ENCODE measurements at regions not wholly inside any gene's neighbourhood (a gene's known extent, or its start where the extent isn't known, plus 50 kb on each side); places are given as distances from the start of the nearest gene placed in this dataset.

DNA sequence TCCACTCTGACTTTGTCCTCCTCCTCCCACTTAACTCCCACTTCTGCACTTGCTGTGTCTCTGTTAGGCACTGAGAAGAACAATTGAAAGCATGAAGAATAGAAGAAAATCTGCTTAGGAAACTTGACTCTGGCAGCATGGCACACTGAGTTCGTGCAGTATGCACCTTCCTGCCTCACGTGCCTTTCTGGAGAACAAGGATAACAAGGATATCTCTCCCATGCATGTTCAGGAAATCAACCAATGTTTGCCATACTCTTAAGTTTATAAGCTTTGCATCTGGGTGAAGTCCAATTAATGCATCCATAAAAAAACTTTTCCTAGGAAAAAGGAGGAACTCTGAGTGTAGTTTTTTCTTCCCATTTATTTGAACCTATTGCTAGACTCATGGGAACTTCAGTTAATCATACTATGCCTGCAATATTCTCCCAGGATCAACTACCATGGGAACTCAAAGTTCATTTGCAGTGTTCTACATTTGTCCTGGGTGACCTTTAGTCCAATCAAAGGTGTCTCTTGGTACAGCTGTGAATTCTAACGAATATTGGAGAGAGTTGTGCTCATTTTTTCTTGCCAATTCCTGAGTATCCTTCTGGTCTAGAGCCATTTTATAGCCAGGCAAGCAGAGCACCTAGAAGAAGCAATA is 227.0 kb downstream of the ENC1 start:
- H3K4me3 ChIP-seq (ENCODE audit: low read length) = no peak overlapping the region
- no peak for ATAC-seq
- H3K79me2 ChIP-seq (ENCODE audit: low read length) = no peaks in the 10 kb centered on the region
- H3K9ac ChIP-seq (ENCODE audit: low read length) = no peak overlapping the region
- H3K27ac ChIP-seq (ENCODE audit: low read length) = no peak overlapping the region
- H4K20me1 ChIP-seq (ENCODE audit: low read length) = no peaks in the 10 kb centered on the region
- H3F3A ChIP-seq (ENCODE audit: low read length, unreplicated experiment) = no peaks in the 10 kb centered on the region
- H3K9me3 ChIP-seq (ENCODE audit: low read length) = no peaks in the 10 kb centered on the region
- no peak overlapping the region for H3K4me2 ChIP-seq (ENCODE audit: low read length)
- no peak for TF ChIP-seq CTCF (conservative IDR thresholded peaks at IDR 0.05; ENCODE audit: low read depth, low read length)
- no peak for TF ChIP-seq EZH2phosphoT487 (IDR thresholded peaks at IDR 0.05; ENCODE audit: borderline replicate concordance, low read length)
- TF ChIP-seq EZH2 (IDR thresholded peaks at IDR 0.05; ENCODE audit: low read length, unreplicated experiment) = no peak
- no peaks in the 10 kb centered on the region for H3K36me3 ChIP-seq (ENCODE audit: low read depth, low read length)
- DNase-seq = no peak
- intact Hi-C loops (cut with micrococcal nuclease) = no loop called here
- H3K27me3 ChIP-seq (ENCODE audit: low read length) = no peaks in the 10 kb centered on the region
- no peaks in the 10 kb centered on the region for H3K9me2 ChIP-seq (replicated peaks; ENCODE audit: low read length)
- ChIA-PET POLR2A (ENCODE audit: unreplicated experiment) (no interaction called here), CTCF (no interaction called here)
- no peak overlapping the region for H2AFZ ChIP-seq (ENCODE audit: low read length)
- BruUV-seq (replicated peaks) = no TSS peak
- H3K4me1 ChIP-seq (ENCODE audit: insufficient read depth, low read length) = peaks cover 8% of the 10 kb centered on the region

DNA sequence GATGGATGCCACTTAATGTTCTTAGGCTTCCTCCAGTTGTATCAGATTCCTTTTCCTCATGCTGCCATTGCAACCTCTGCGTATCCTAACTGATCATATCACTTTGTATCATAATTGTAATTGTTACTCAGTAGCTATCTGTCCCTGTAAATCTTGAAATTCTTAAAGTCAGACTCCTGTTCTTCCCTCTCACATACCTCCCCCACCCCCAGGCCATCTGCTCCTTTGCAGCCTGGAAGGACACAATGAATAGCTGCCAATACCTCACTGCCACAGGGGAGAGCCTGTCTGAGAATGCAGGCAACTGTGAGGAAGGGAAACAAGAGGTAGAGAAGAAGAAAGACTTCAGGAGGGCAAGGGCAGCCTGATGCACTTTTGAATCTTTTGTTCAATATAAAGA is 228.5 kb downstream of the ENC1 start:
- CTCF ChIA-PET = no interaction called here
- no peak overlapping the region for H2AFZ ChIP-seq (ENCODE audit: low read length)
- H3K4me2 ChIP-seq (ENCODE audit: low read length) = no peak overlapping the region
- no peak overlapping the region for H3K9ac ChIP-seq (ENCODE audit: low read length)
- no peaks in the 10 kb centered on the region for H3F3A ChIP-seq (ENCODE audit: low read length, unreplicated experiment)
- H4K20me1 ChIP-seq (ENCODE audit: low read length) = no peaks in the 10 kb centered on the region
- H3K4me3 ChIP-seq (ENCODE audit: low read length) = no peak overlapping the region
- intact Hi-C loops (cut with micrococcal nuclease) = no loop called here
- BruUV-seq (replicated peaks) = no TSS peak
- no peaks in the 10 kb centered on the region for H3K9me2 ChIP-seq (replicated peaks; ENCODE audit: low read length)
- H3K36me3 ChIP-seq (ENCODE audit: low read depth, low read length) = no peaks in the 10 kb centered on the region
- no peaks in the 10 kb centered on the region for H3K79me2 ChIP-seq (ENCODE audit: low read length)
- POLR2A ChIA-PET (ENCODE audit: unreplicated experiment) = no interaction called here
- no peaks in the 10 kb centered on the region for H3K9me3 ChIP-seq (ENCODE audit: low read length)
- no peak overlapping the region for H3K27ac ChIP-seq (ENCODE audit: low read length)
- H3K4me1 ChIP-seq (ENCODE audit: insufficient read depth, low read length) = peaks cover 18% of the 10 kb centered on the region
- TF ChIP-seq CTCF (conservative IDR thresholded peaks at IDR 0.05; ENCODE audit: low read depth, low read length) (no peak), EZH2phosphoT487 (IDR thresholded peaks at IDR 0.05; ENCODE audit: borderline replicate concordance, low read length) (no peak), EZH2 (IDR thresholded peaks at IDR 0.05; ENCODE audit: low read length, unreplicated experiment) (no peak)
- H3K27me3 ChIP-seq (ENCODE audit: low read length) = no peaks in the 10 kb centered on the region
- DNase-seq (no peak), ATAC-seq (no peak)

- ChIA-PET POLR2A (ENCODE audit: unreplicated experiment) (no interaction called here), CTCF (no interaction called here)
- BruUV-seq (replicated peaks) = no TSS peak
- Histone ChIP-seq H3K79me2 (ENCODE audit: low read length) (no peaks in the 10 kb centered on the region), H3K36me3 (ENCODE audit: low read depth, low read length) (no peaks in the 10 kb centered on the region), H2AFZ (ENCODE audit: low read length) (no peak overlapping the region), H3K4me1 (ENCODE audit: insufficient read depth, low read length) (peaks cover 18% of the 10 kb centered on the region), H4K20me1 (ENCODE audit: low read length) (no peaks in the 10 kb centered on the region), H3K9ac (ENCODE audit: low read length) (no peak overlapping the region), H3K9me2 (replicated peaks; ENCODE audit: low read length) (no peaks in the 10 kb centered on the region), H3K27me3 (ENCODE audit: low read length) (no peaks in the 10 kb centered on the region), H3K4me2 (ENCODE audit: low read length) (no peak overlapping the region), H3K27ac (ENCODE audit: low read length) (no peak overlapping the region), H3F3A (ENCODE audit: low read length, unreplicated experiment) (no peaks in the 10 kb centered on the region), H3K9me3 (ENCODE audit: low read length) (no peaks in the 10 kb centered on the region), H3K4me3 (ENCODE audit: low read length) (no peak overlapping the region)
- DNase-seq (no peak), ATAC-seq (no peak)
- intact Hi-C loops (cut with micrococcal nuclease) = loop anchor here (5.0 kb wide), 1 partner anchor 133 kb away; no protein-coding TSS in a partner anchor
- TF ChIP-seq EZH2 (IDR thresholded peaks at IDR 0.05; ENCODE audit: low read length, unreplicated experiment) (no peak), CTCF (conservative IDR thresholded peaks at IDR 0.05; ENCODE audit: low read depth, low read length) (no peak), EZH2phosphoT487 (IDR thresholded peaks at IDR 0.05; ENCODE audit: borderline replicate concordance, low read length) (no peak)
Observed at GRCh38 chr5:74409712-74410111, 230.8 kb downstream of the ENC1 start.
